CD1c-positive myeloid dendritic cell (primary cell): ENCODE measurements at regions not wholly inside any gene's neighbourhood (a gene's known extent, or its start where the extent isn't known, plus 50 kb on each side); places are given as distances from the start of the nearest gene placed in this dataset.

Experiments used
- DNase-seq: peaks from one replicate; pipeline ENCODE4 v3.0.0-alpha.2; 2016; ENCODE audit errors: extremely low spot score

GRCh38 chr1:113259988-113260387, 130.3 kb upstream of the MAGI3 start:
- no peak for DNase-seq

GRCh38 chr1:113265196-113265595, 125.1 kb upstream of the MAGI3 start:
- no peak for DNase-seq

- DNase-seq = no peak
Observed at GRCh38 chr1:113266788-113267187, 123.5 kb upstream of the MAGI3 start.

GRCh38 chr1:113269168-113269963, 120.9 kb upstream of the MAGI3 start:
- DNase-seq = no peak

- DNase-seq = no peak
Observed at GRCh38 chr1:113271039-113271438, 119.3 kb upstream of the MAGI3 start.

- DNase-seq = no peak
Observed at GRCh38 chr1:113275083-113275482, 115.2 kb upstream of the MAGI3 start.

- no peak for DNase-seq
Observed at GRCh38 chr1:113275691-113276090, 114.6 kb upstream of the MAGI3 start.

GRCh38 chr1:113276507-113276906, 113.8 kb upstream of the MAGI3 start:
- DNase-seq = no peak

- no peak for DNase-seq
Observed at GRCh38 chr1:113278371-113278770, 111.9 kb upstream of the MAGI3 start.

GRCh38 chr1:113278777-113279176, 111.5 kb upstream of the MAGI3 start:
- DNase-seq = no peak

GRCh38 chr1:113279776-113280391, 110.4 kb upstream of the MAGI3 start:
- no peak for DNase-seq

GRCh38 chr1:113280581-113280980, 109.7 kb upstream of the MAGI3 start:
- no peak for DNase-seq

GRCh38 chr1:113281550-113281949, 108.8 kb upstream of the MAGI3 start:
- no peak for DNase-seq

GRCh38 chr1:113282008-113282892, 108.1 kb upstream of the MAGI3 start:
- no peak for DNase-seq

- no peak for DNase-seq
Observed at GRCh38 chr1:113282893-113283285, 107.4 kb upstream of the MAGI3 start.

GRCh38 chr1:113283914-113284313, 106.4 kb upstream of the MAGI3 start:
- DNase-seq = no peak

- no peak for DNase-seq
Observed at GRCh38 chr1:113286156-113286555, 104.2 kb upstream of the MAGI3 start.

GRCh38 chr1:113291777-113292602, 98.3 kb upstream of the MAGI3 start:
- no peak for DNase-seq

GRCh38 chr1:113292603-113293255, 97.6 kb upstream of the MAGI3 start:
- DNase-seq = no peak

GRCh38 chr1:113293256-113293626, 97.1 kb upstream of the MAGI3 start:
- DNase-seq = no peak

GRCh38 chr1:113297749-113298148, 92.6 kb upstream of the MAGI3 start:
- DNase-seq = no peak
